B cell (primary cell): ENCODE measurements at regions not wholly inside any gene's neighbourhood (a gene's known extent, or its start where the extent isn't known, plus 50 kb on each side); places are given as distances from the start of the nearest gene placed in this dataset.

ENCODE experiments used
- ATAC-seq: fragments of 200-7000 bp; cut with Tn5 transposase; one replicate; pipeline ENCODE4 v1.10.0; 2021; ENCODE audit warnings: low read depth, mild to moderate bottlenecking, moderate number of reproducible peaks, moderate library complexity
- CTCF ChIA-PET: fragments of 350-600 bp; sonication (Branson Sonifier 250); formaldehyde crosslinking; loops from one replicate; lab custom pipeline; 2021; ENCODE audit warnings: antibody characterized with exemption, inconsistent platforms; lab: Charles Lee
- POLR2A ChIA-PET: fragments of 350-600 bp; sonication (Branson Sonifier 250); formaldehyde crosslinking; loops from one replicate; lab custom pipeline; 2021; ENCODE audit warnings: antibody characterized with exemption; lab: Charles Lee
- DNase-seq: peaks from one replicate; pipeline ENCODE4 v3.0.0; 2013
- H2AFZ ChIP-seq: 2 replicates; pipeline ENCODE4 v1.6.1; 2012; ENCODE audit warnings: mild to moderate bottlenecking, low read depth, low read length; ENCODE audit not compliant: insufficient read depth, poor library complexity, severe bottlenecking
- H3K27ac ChIP-seq, 2 donors: 1 replicate in 1 of 2; 2 replicates in 1 of 2; pipeline ENCODE4 v1.5.1; 2012 to 2013; ENCODE audit warnings: low read length in 2 of 2, mild to moderate bottlenecking in 2 of 2, moderate library complexity in 1 of 2
- H3K27me3 ChIP-seq, 4 experiments: fragments of 200-600 bp in 1 of 4; sonication (generic) in 1 of 4; replicated peaks in 1 of 4; 1 replicate in 2 of 4; 2 replicates in 2 of 4; pipeline versions ENCODE4 v1.6.1 to v1.7.0; 2013 to 2016; ENCODE audit warnings: low read length in 3 of 4, mild to moderate bottlenecking in 2 of 4, mixed read lengths in 1 of 4, moderate library complexity in 1 of 4; ENCODE audit not compliant: insufficient read depth in 4 of 4, control insufficient read depth in 3 of 4; ENCODE audit errors: control extremely low read depth in 1 of 4
- H3K36me3 ChIP-seq, 2 experiments: replicated peaks in 1 of 2; 1 replicate in 1 of 2; 2 replicates in 1 of 2; pipeline versions ENCODE4 v1.6.1 to v1.7.1; 2013; ENCODE audit warnings: low read length in 1 of 2; ENCODE audit not compliant: insufficient read depth in 2 of 2, control insufficient read depth in 1 of 2; ENCODE audit errors: control extremely low read depth in 1 of 2, extremely low read depth in 1 of 2
- H3K4me1 ChIP-seq, 2 donors: fragments of 200-600 bp in 1 of 2; sonication (generic) in 1 of 2; 1 replicate in 1 of 2; 2 replicates in 1 of 2; pipeline versions ENCODE4 v1.5.1 to v1.6.1; 2013 to 2017; ENCODE audit warnings: low read length in 2 of 2; ENCODE audit not compliant: control insufficient read depth in 2 of 2, insufficient read depth in 2 of 2
- H3K4me2 ChIP-seq: replicated peaks from 2 replicates; pipeline ENCODE3; 2012; ENCODE audit warnings: mild to moderate bottlenecking, low read depth, low read length; ENCODE audit not compliant: poor library complexity, severe bottlenecking
- H3K4me3 ChIP-seq, 5 experiments: fragments of 200-600 bp in 1 of 5; sonication (generic) in 1 of 5; 1 replicate in 3 of 5; 2 replicates in 2 of 5; pipeline versions ENCODE4 v1.5.1 to v1.7.0; 2011 to 2016; ENCODE audit warnings: low read length in 4 of 5, mild to moderate bottlenecking in 4 of 5, low read depth in 2 of 5, control low read depth in 1 of 5, moderate library complexity in 1 of 5; ENCODE audit not compliant: insufficient read depth in 1 of 5; ENCODE audit errors: control extremely low read depth in 1 of 5, extremely low read depth in 1 of 5
- H3K79me2 ChIP-seq: fragments of 200-600 bp; sonication (generic); one replicate; pipeline ENCODE4 v1.6.0; 2016; ENCODE audit warnings: low read length; ENCODE audit not compliant: control insufficient read depth, insufficient read depth
- H3K9ac ChIP-seq: fragments of 200-600 bp; sonication (generic); 2 replicates; pipeline ENCODE4 v1.6.1; 2017; ENCODE audit warnings: mild to moderate bottlenecking, low read length, moderate library complexity
- H3K9me3 ChIP-seq, 3 donors: one replicate each; pipeline versions ENCODE4 v1.6.1 to v1.7.1; 2013; ENCODE audit warnings: low read length in 2 of 3; ENCODE audit not compliant: control insufficient read depth in 2 of 3, insufficient read depth in 1 of 3; ENCODE audit errors: control extremely low read depth in 1 of 3
- H4K20me1 ChIP-seq: 2 replicates; pipeline ENCODE4 v1.6.0; 2012; ENCODE audit warnings: mild to moderate bottlenecking, low read length; ENCODE audit not compliant: insufficient read depth, control insufficient read depth, poor library complexity, severe bottlenecking
- H3K27ac Mint-ChIP-seq: one replicate; pipeline ENCODE4 v1.8.0; 2021; ENCODE audit warnings: mixed read lengths
- H3K27me3 Mint-ChIP-seq: one replicate; pipeline ENCODE4 v1.8.0; 2021; ENCODE audit warnings: mixed read lengths
- H3K4me1 Mint-ChIP-seq: one replicate; pipeline ENCODE4 v1.8.0; 2021; ENCODE audit warnings: mixed read lengths
- H3K4me3 Mint-ChIP-seq: one replicate; pipeline ENCODE4 v1.8.0; 2021; ENCODE audit warnings: mixed read lengths
- H3K9me3 Mint-ChIP-seq: one replicate; pipeline ENCODE4 v1.8.0; 2022; ENCODE audit warnings: mixed read lengths; ENCODE audit not compliant: insufficient read depth
- CTCF ChIP-seq: fragments of 200-600 bp; IDR thresholded peaks from one replicate; pipeline ENCODE4 v1.8.0; 2022; ENCODE audit warnings: antibody characterized with exemption, mild to moderate bottlenecking
- EZH2 ChIP-seq: IDR thresholded peaks from 2 replicates; pipeline ENCODE4 v1.6.1; 2012; ENCODE audit warnings: borderline replicate concordance, low read depth, mild to moderate bottlenecking, moderate library complexity, low read length; ENCODE audit not compliant: insufficient read depth, poor library complexity, severe bottlenecking
- WGBS: methylation state at CpG from one replicate; pipeline ENCODE4 v1.1.5; 2013; ENCODE audit warnings: missing lambda C conversion rate; ENCODE audit not compliant: insufficient coverage; 5-methylcytosine and 5-hydroxymethylcytosine counted together
- intact Hi-C: fragments of 100-400 bp; cut with micrococcal nuclease; formaldehyde crosslinking; loops from one replicate; pipeline ENCODE4 v1.10.0; 2022

- intact Hi-C loops: no loop called here
- H3K27me3 ChIP-seq: no peaks in the 10 kb centered on the region
- no peak for ATAC-seq
These were observed 377.1 kb downstream of the FOXA2 start for GRCh38 chr20:22207280-22207679.

GRCh38 chr20:22204801-22205200, 379.6 kb downstream of the FOXA2 start:
- Histone ChIP-seq H3K36me3 (no peaks in the 10 kb centered on the region), H3K27me3 (no peaks in the 10 kb centered on the region), H2AFZ (no peak overlapping the region), H4K20me1 (no peaks in the 10 kb centered on the region), H3K4me1 (no peaks in the 10 kb centered on the region), H3K27ac (no peak overlapping the region), H3K9me3 (peaks cover 0 to 3% (median 1%) of the 10 kb centered on the region in 3 donors), H3K4me2 (no peak overlapping the region), H3K9ac (no peak overlapping the region), H3K79me2 (no peaks in the 10 kb centered on the region), H3K4me3 (no peak overlapping the region)
- Mint-ChIP-seq H3K4me1 (no peaks in the 10 kb centered on the region), H3K9me3 (peaks cover 7% of the 10 kb centered on the region), H3K4me3 (no peak overlapping the region), H3K27me3 (no peaks in the 10 kb centered on the region), H3K27ac (no peak overlapping the region)
- CTCF ChIA-PET: no interaction called here
- DNase-seq (no peak), ATAC-seq (no peak)
- TF ChIP-seq CTCF: no peak
- 100% methylated on average over 3 of the region's 4 CpGs for WGBS
- POLR2A ChIA-PET: no interaction called here
- intact Hi-C loops: no loop called here

More at GRCh38 chr20:22207280-22207679, 377.1 kb downstream of the FOXA2 start:
- Histone ChIP-seq H3K4me1 (no peaks in the 10 kb centered on the region), H2AFZ (no peak overlapping the region), H3K4me2 (no peak overlapping the region), H3K9me3 (peaks cover 0 to 3% (median 1%) of the 10 kb centered on the region in 3 donors), H3K27ac (no peak overlapping the region), H3K9ac (no peak overlapping the region), H4K20me1 (no peaks in the 10 kb centered on the region), H3K4me3 (no peak overlapping the region), H3K36me3 (no peaks in the 10 kb centered on the region), H3K79me2 (no peaks in the 10 kb centered on the region)
- ChIA-PET CTCF (no interaction called here), POLR2A (no interaction called here)
- no peak for TF ChIP-seq EZH2
- no peak for TF ChIP-seq CTCF
- no peak overlapping the region for H3K4me3 Mint-ChIP-seq
- peaks cover 5% of the 10 kb centered on the region for H3K9me3 Mint-ChIP-seq
- no peaks in the 10 kb centered on the region for H3K4me1 Mint-ChIP-seq
- H3K27me3 Mint-ChIP-seq: no peaks in the 10 kb centered on the region
- DNase-seq: no peak
- no peak overlapping the region for H3K27ac Mint-ChIP-seq
